K562 (cell line): ENCODE measurements at regions not wholly inside any gene's neighbourhood (a gene's known extent, or its start where the extent isn't known, plus 50 kb on each side); places are given as distances from the start of the nearest gene placed in this dataset.

Experiments used
- ATAC-seq: fragments of 200-7000 bp; cut with Tn5 transposase; 3 replicates; pipeline ENCODE4 v1.9.1; 2020; ENCODE audit warnings: moderate library complexity
- BruUV-seq: library from RNA; stranded (reverse); fragments of 400-500 nt; replicated peaks from 2 replicates; lab custom pipeline; 2021; lab: Mats Ljungman, UMichigan
- CTCF ChIA-PET: fragments of 300-600 bp; formaldehyde crosslinking; extraction: SDS; loops from one replicate; lab custom pipeline; 2021; ENCODE audit warnings: low intra/inter-chr PET ratio; lab: Yijun Ruan, JAX
- POLR2A ChIA-PET: fragments of 300-600, 350-650 bp; sonication (Branson Sonifier 250); formaldehyde crosslinking; extraction: SDS; loops from one replicate; lab custom pipeline; 2021; ENCODE audit warnings: antibody characterized with exemption, inconsistent platforms; lab: Yijun Ruan, JAX
- DNase-seq, 4 experiments: peaks; one replicate each; pipeline versions ENCODE4 v3.0.0 to v3.0.0-alpha.2; 2011 to 2018; ENCODE audit warnings: low spot score in 3 of 4, mixed read lengths in 3 of 4; ENCODE audit errors: extremely low read depth in 1 of 4
- FAIRE-seq: peaks from 2 replicates; lab custom pipeline; 2011; peaks lifted over from hg19 to GRCh38; lab: Jason Lieb, UNC
- H2AFZ ChIP-seq: 2 replicates; pipeline ENCODE4 v1.6.0; 2011; ENCODE audit warnings: low read depth, low read length, control low read depth, inconsistent platforms
- H3K27ac ChIP-seq: fragments of 200-600 bp; 3 replicates; pipeline ENCODE4 v1.8.0; 2011; ENCODE audit warnings: low read depth, mild to moderate bottlenecking, control low read depth, inconsistent platforms, low read length, moderate library complexity, mixed read lengths; ENCODE audit errors: extremely low read depth
- H3K27me3 ChIP-seq, 2 experiments: fragments of 300-600 bp in 1 of 2; 2 replicates in 1 of 2; 3 replicates in 1 of 2; pipeline versions ENCODE4 v1.6.0 to v1.8.0; 2011; ENCODE audit warnings: inconsistent platforms in 2 of 2, low read length in 2 of 2, mild to moderate bottlenecking in 1 of 2, mixed read lengths in 1 of 2, moderate library complexity in 1 of 2; ENCODE audit not compliant: control insufficient read depth in 2 of 2, insufficient read depth in 2 of 2
- H3K36me3 ChIP-seq: fragments of 300-600 bp; 3 replicates; pipeline ENCODE4 v1.8.0; 2011; ENCODE audit warnings: mild to moderate bottlenecking, low read length, inconsistent platforms; ENCODE audit not compliant: control insufficient read depth, insufficient read depth
- H3K4me1 ChIP-seq, 2 experiments: fragments of 200-600 bp in 1 of 2; replicated peaks in 1 of 2; 2 replicates in 1 of 2; 3 replicates in 1 of 2; pipeline versions ENCODE4 v1.5.1 to v1.8.0; 2011; ENCODE audit warnings: inconsistent platforms in 2 of 2, low read length in 2 of 2, mild to moderate bottlenecking in 1 of 2, mixed read lengths in 1 of 2, moderate library complexity in 1 of 2; ENCODE audit not compliant: control insufficient read depth in 2 of 2, insufficient read depth in 2 of 2
- H3K4me2 ChIP-seq: 2 replicates; pipeline ENCODE4 v1.6.1; 2011; ENCODE audit warnings: low read length, control low read depth, inconsistent platforms, mixed read lengths; ENCODE audit not compliant: insufficient read depth
- H3K4me3 ChIP-seq: fragments of 200-600 bp; sonication (generic), shearing (Covaris generic); 2 replicates; pipeline ENCODE4 v1.5.1; 2016; ENCODE audit warnings: control low read depth, inconsistent platforms
- H3K79me2 ChIP-seq: fragments of 200-600 bp; 3 replicates; pipeline ENCODE4 v1.8.0; 2011; ENCODE audit warnings: low read length, inconsistent platforms; ENCODE audit not compliant: control insufficient read depth, insufficient read depth
- H3K9ac ChIP-seq, 2 experiments: 2 replicates each; pipeline versions ENCODE4 v1.6.0 to v1.6.1; 2011; ENCODE audit warnings: low read depth in 2 of 2, low read length in 2 of 2, control low read depth in 1 of 2, inconsistent platforms in 1 of 2, mild to moderate bottlenecking in 1 of 2, mixed read lengths in 1 of 2; ENCODE audit not compliant: insufficient read depth in 1 of 2
- H3K9me1 ChIP-seq: one replicate; pipeline ENCODE4 v1.6.0; 2011; ENCODE audit warnings: inconsistent platforms, mild to moderate bottlenecking, low read length, moderate library complexity; ENCODE audit not compliant: control insufficient read depth, insufficient read depth
- H3K9me3 ChIP-seq: replicated peaks from 2 replicates; pipeline ENCODE4 v1.5.1; 2011; ENCODE audit warnings: low read depth, low read length, inconsistent platforms; ENCODE audit not compliant: control insufficient read depth, insufficient read depth
- H4K20me1 ChIP-seq: replicated peaks from 2 replicates; pipeline ENCODE4 v1.6.1; 2011; ENCODE audit warnings: low read length, inconsistent platforms, mixed read lengths; ENCODE audit not compliant: control insufficient read depth, insufficient read depth
- ARHGAP35 ChIP-seq: fragments of 450-650 bp; IDR thresholded peaks from 2 replicates; pipeline ENCODE4 v1.6.1; 2018; ENCODE audit not compliant: partially characterized antibody
- BRD9 ChIP-seq: fragments of 450-650 bp; IDR thresholded peaks from 2 replicates; pipeline ENCODE4 v1.6.1; 2018; ENCODE audit warnings: low read depth; ENCODE audit not compliant: partially characterized antibody
- CBX2 ChIP-seq: fragments of 200-600 bp; sonication (generic); IDR thresholded peaks from one replicate; pipeline ENCODE4 v1.6.1; 2012; ENCODE audit warnings: mild to moderate bottlenecking, low read length, inconsistent platforms; ENCODE audit not compliant: insufficient read depth, poor library complexity, severe bottlenecking
- NCOR1 ChIP-seq: fragments of 450-650 bp; IDR thresholded peaks from 2 replicates; pipeline ENCODE4 v1.6.1; 2016; ENCODE audit warnings: mild to moderate bottlenecking, moderate library complexity
- POLR2AphosphoS2 ChIP-seq: IDR thresholded peaks from 2 replicates; pipeline ENCODE4 v1.6.1; 2012; ENCODE audit warnings: low read length, improper control_type of control experiment
- TGIF2 ChIP-seq: sonication (generic); formaldehyde crosslinking; IDR thresholded peaks from 2 replicates; pipeline ENCODE4 v1.8.1; 2022; ENCODE audit warnings: mild to moderate bottlenecking, missing genetic modification reagents, moderate library complexity
- U2AF1 ChIP-seq: fragments of 200-400 bp; formaldehyde crosslinking; optimal IDR thresholded peaks from 2 replicates; pipeline ENCODE3; 2017; ENCODE audit warnings: mild to moderate bottlenecking, low read depth, low read length, moderate library complexity
- ZNF217 ChIP-seq: sonication (generic); formaldehyde crosslinking; IDR thresholded peaks from 2 replicates; pipeline ENCODE4 v1.8.0; 2022; ENCODE audit warnings: mild to moderate bottlenecking, missing genetic modification reagents
- WGBS: fragments of 100-300 bp; shearing (Covaris generic); methylation state at CpG from one replicate; pipeline ENCODE4 v1.1.6; 2016; ENCODE audit warnings: low coverage, mixed read lengths; ENCODE audit not compliant: insufficient coverage; ENCODE audit errors: missing lambda C conversion rate; 5-methylcytosine and 5-hydroxymethylcytosine counted together
- in situ Hi-C: fragments of 300-500 bp; cut with MboI; formaldehyde crosslinking; loops from 4 replicates; pipeline ENCODE4 v1.15.0; 2018; ENCODE audit warnings: inconsistent platforms, mixed read lengths
- intact Hi-C: fragments of 100-400 bp; cut with micrococcal nuclease; formaldehyde crosslinking; loops from 2 replicates; pipeline ENCODE4 v1.14.2; 2022
- TF ChIP-seq, protein P1 (sequence below): sonication (generic); formaldehyde crosslinking; IDR thresholded peaks from 2 replicates; pipeline ENCODE4 v1.8.1; 2023; ENCODE audit warnings: mild to moderate bottlenecking, missing genetic modification reagents
- TF ChIP-seq, protein P2 (sequence below): fragments of 450-650 bp; IDR thresholded peaks from 2 replicates; pipeline ENCODE4 v1.6.1; 2017; ENCODE audit warnings: antibody characterized with exemption

DNA sequence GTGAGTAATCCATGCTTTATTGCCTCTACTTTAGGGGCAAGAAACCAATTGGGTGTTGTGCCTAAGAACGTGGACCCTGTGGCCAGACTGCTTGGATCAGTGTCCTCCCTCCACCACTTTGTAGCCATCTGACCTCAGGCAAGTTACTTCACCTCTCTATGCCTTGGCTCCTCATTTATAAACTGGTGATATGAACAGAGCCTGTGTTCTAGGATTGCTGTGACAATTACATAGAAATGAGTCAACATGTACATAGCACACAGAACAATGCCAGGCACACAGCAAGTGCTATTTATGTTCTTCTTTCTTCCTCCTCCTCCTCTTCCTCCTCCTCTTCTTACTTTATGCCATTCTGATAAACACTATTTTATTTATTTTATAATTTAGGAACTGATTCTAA, 339.4 kb downstream of the CD83 start:
- FAIRE-seq: no peak
- H3K9ac ChIP-seq: no peak overlapping the region
- in situ Hi-C loops: no loop called here
- H3K9me3 ChIP-seq: no peaks in the 10 kb centered on the region
- TF ChIP-seq TGIF2 (CRISPR knock-in tag): no peak
- no peak for TF ChIP-seq U2AF1
- no peak for TF ChIP-seq POLR2AphosphoS2
- TF ChIP-seq ZNF217 (CRISPR knock-in tag): no peak
- TF ChIP-seq CBX2: no peak
- no peak for TF ChIP-seq ARHGAP35
- TF ChIP-seq, protein P1, sequence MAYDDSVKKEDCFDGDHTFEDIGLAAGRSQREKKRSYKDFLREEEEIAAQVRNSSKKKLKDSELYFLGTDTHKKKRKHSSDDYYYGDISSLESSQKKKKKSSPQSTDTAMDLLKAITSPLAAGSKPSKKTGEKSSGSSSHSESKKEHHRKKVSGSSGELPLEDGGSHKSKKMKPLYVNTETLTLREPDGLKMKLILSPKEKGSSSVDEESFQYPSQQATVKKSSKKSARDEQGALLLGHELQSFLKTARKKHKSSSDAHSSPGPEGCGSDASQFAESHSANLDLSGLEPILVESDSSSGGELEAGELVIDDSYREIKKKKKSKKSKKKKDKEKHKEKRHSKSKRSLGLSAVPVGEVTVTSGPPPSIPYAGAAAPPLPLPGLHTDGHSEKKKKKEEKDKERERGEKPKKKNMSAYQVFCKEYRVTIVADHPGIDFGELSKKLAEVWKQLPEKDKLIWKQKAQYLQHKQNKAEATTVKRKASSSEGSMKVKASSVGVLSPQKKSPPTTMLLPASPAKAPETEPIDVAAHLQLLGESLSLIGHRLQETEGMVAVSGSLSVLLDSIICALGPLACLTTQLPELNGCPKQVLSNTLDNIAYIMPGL (CRISPR knock-in tag): no peak
- TF ChIP-seq NCOR1: no peak
- TF ChIP-seq, protein P2, sequence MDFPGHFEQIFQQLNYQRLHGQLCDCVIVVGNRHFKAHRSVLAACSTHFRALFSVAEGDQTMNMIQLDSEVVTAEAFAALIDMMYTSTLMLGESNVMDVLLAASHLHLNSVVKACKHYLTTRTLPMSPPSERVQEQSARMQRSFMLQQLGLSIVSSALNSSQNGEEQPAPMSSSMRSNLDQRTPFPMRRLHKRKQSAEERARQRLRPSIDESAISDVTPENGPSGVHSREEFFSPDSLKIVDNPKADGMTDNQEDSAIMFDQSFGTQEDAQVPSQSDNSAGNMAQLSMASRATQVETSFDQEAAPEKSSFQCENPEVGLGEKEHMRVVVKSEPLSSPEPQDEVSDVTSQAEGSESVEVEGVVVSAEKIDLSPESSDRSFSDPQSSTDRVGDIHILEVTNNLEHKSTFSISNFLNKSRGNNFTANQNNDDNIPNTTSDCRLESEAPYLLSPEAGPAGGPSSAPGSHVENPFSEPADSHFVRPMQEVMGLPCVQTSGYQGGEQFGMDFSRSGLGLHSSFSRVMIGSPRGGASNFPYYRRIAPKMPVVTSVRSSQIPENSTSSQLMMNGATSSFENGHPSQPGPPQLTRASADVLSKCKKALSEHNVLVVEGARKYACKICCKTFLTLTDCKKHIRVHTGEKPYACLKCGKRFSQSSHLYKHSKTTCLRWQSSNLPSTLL: no peak
- no peak for TF ChIP-seq BRD9
- H3K9me1 ChIP-seq: peaks cover 3% of the 10 kb centered on the region
- no peaks in the 10 kb centered on the region for H3K36me3 ChIP-seq
- ChIA-PET POLR2A (interaction anchor here (1.0 kb wide), 1 partner anchor 37 kb away, joined by 3 read pairs; no protein-coding TSS in a partner anchor), CTCF (no interaction called here)
- BruUV-seq: no TSS peak
- H3K27ac ChIP-seq: no peak overlapping the region
- 0 out of 2 replicates have a peak overlapping the region, but pooled peaks have one; percentile 29 for H2AFZ ChIP-seq
- H3K4me2 ChIP-seq: no peak overlapping the region
- H3K27me3 ChIP-seq: no peaks in the 10 kb centered on the region
- ATAC-seq: no peak
- 70% methylated on average over 1 of the region's 1 CpG for WGBS
- no peaks in the 10 kb centered on the region for H3K79me2 ChIP-seq
- no peak for DNase-seq
- H3K4me3 ChIP-seq: no peak overlapping the region
- intact Hi-C loops: no loop called here
- no peaks in the 10 kb centered on the region for H4K20me1 ChIP-seq
- H3K4me1 ChIP-seq: peaks cover 19 to 51% of the 10 kb centered on the region in 2 experiments
